GM12892 (cell line): ENCODE measurements at regions not wholly inside any gene's neighbourhood (a gene's known extent, or its start where the extent isn't known, plus 50 kb on each side); places are given as distances from the start of the nearest gene placed in this dataset.

ENCODE experiments used
- POLR2A ChIP-seq: IDR thresholded peaks from 2 replicates; pipeline ENCODE4 v1.6.1; 2011; ENCODE audit warnings: low read depth, low read length, control low read depth
- POLR2AphosphoS5 ChIP-seq: IDR thresholded peaks from 2 replicates; pipeline ENCODE4 v1.6.1; 2011; ENCODE audit warnings: low read depth, low read length, control low read depth
- TAF1 ChIP-seq: IDR thresholded peaks from 2 replicates; pipeline ENCODE4 v1.6.1; 2011; ENCODE audit warnings: low read depth, mild to moderate bottlenecking, control low read depth, low read length, borderline replicate concordance

- no peak for TF ChIP-seq POLR2A
- TF ChIP-seq POLR2AphosphoS5 = no peak
- TF ChIP-seq TAF1 = no peak
Observed at GRCh38 chr11:19344661-19345518, 104.1 kb upstream of the E2F8 start.
